ENCODE measurements at regions not wholly inside any gene's neighbourhood (a gene's known extent, or its start where the extent isn't known, plus 50 kb on each side); places are given as distances from the start of the nearest gene placed in this dataset.

GRCh38 chrX:20348139-20348538 lies 81.4 kb upstream of the RPS6KA3 start:
- H3K4me2 ChIP-seq = no peak overlapping the region
- POLR2A ChIA-PET = no interaction called here
- no peak for TF ChIP-seq RCOR1 (IDR thresholded peaks at IDR 0.05; ENCODE audit: low read length)

GRCh38 chrX:20347481-20347880 lies 80.8 kb upstream of the RPS6KA3 start:
- no peak for DNase-seq
- WGBS (ENCODE audit: low lambda C conversion rate) = 45% methylated on average over 5 of the region's 5 CpGs
- Histone ChIP-seq H3K9ac (no peak overlapping the region), H3K4me3 (ENCODE audit: low read depth in 2 of 2, low read length in 1 of 2) (no peak overlapping the region), H3K4me1 (ENCODE audit: control insufficient read depth in 1 of 2, insufficient read depth in 2 of 2, low read depth in 1 of 2, low read length in 1 of 2) (no peaks in the 10 kb centered on the region), H3K27ac (ENCODE audit: low read depth in 2 of 2, low read length in 1 of 2) (no peak overlapping the region), H3K9me3 (no peaks in the 10 kb centered on the region), H3F3A (replicated peaks; ENCODE audit: insufficient read depth) (no peaks in the 10 kb centered on the region), H4K20me1 (ENCODE audit: insufficient read depth) (no peaks in the 10 kb centered on the region), H3K27me3 (ENCODE audit: insufficient read depth) (no peaks in the 10 kb centered on the region), H3K4me2 (no peak overlapping the region), H3K9me2 (no peaks in the 10 kb centered on the region), H2AFZ (ENCODE audit: low read depth) (no peak overlapping the region), H3K36me3 (replicated peaks in 1 of 2; ENCODE audit: control insufficient read depth in 1 of 2, insufficient read depth in 2 of 2, low read length in 1 of 2) (no peaks in the 10 kb centered on the region), H3K79me2 (ENCODE audit: insufficient read depth) (no peaks in the 10 kb centered on the region)
- ChIA-PET CTCF (interaction anchor here (1.0 kb wide), 1 partner anchor 30 kb away, joined by 3 read pairs; no protein-coding TSS in a partner anchor), POLR2A (no interaction called here)
- TF ChIP-seq NRF1 (IDR thresholded peaks at IDR 0.05; ENCODE audit: low read depth, low read length) (no peak), ZBTB33 (IDR thresholded peaks at IDR 0.05; ENCODE audit: borderline replicate concordance, low read depth) (no peak), RFX5 (IDR thresholded peaks at IDR 0.05; ENCODE audit: low read length) (no peak)
- TF ChIP-seq, protein P1, sequence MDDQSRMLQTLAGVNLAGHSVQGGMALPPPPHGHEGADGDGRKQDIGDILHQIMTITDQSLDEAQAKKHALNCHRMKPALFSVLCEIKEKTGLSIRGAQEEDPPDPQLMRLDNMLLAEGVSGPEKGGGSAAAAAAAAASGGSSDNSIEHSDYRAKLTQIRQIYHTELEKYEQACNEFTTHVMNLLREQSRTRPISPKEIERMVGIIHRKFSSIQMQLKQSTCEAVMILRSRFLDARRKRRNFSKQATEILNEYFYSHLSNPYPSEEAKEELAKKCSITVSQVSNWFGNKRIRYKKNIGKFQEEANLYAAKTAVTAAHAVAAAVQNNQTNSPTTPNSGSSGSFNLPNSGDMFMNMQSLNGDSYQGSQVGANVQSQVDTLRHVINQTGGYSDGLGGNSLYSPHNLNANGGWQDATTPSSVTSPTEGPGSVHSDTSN (IDR thresholded peaks at IDR 0.05) = no peak

More at GRCh38 chrX:20348139-20348538, 81.4 kb upstream of the RPS6KA3 start:
- Histone ChIP-seq H3F3A (replicated peaks; ENCODE audit: insufficient read depth) (no peaks in the 10 kb centered on the region), H3K9ac (no peak overlapping the region), H3K9me2 (no peaks in the 10 kb centered on the region), H2AFZ (ENCODE audit: low read depth) (no peak overlapping the region), H3K27me3 (ENCODE audit: insufficient read depth) (no peaks in the 10 kb centered on the region), H3K4me3 (ENCODE audit: low read depth in 2 of 2, low read length in 1 of 2) (no peak overlapping the region), H3K79me2 (ENCODE audit: insufficient read depth) (no peaks in the 10 kb centered on the region), H3K36me3 (replicated peaks in 1 of 2; ENCODE audit: control insufficient read depth in 1 of 2, insufficient read depth in 2 of 2, low read length in 1 of 2) (no peaks in the 10 kb centered on the region), H3K4me1 (ENCODE audit: control insufficient read depth in 1 of 2, insufficient read depth in 2 of 2, low read depth in 1 of 2, low read length in 1 of 2) (no peaks in the 10 kb centered on the region), H4K20me1 (ENCODE audit: insufficient read depth) (no peaks in the 10 kb centered on the region), H3K9me3 (no peaks in the 10 kb centered on the region), H3K27ac (ENCODE audit: low read depth in 2 of 2, low read length in 1 of 2) (no peak overlapping the region)
- no peak for DNase-seq
- CTCF ChIA-PET = interaction anchor here (1.0 kb wide), 1 partner anchor 31 kb away, joined by 3 read pairs; no protein-coding TSS in a partner anchor
- WGBS (ENCODE audit: low lambda C conversion rate) = 43% methylated on average over 4 of the region's 4 CpGs

DNA sequence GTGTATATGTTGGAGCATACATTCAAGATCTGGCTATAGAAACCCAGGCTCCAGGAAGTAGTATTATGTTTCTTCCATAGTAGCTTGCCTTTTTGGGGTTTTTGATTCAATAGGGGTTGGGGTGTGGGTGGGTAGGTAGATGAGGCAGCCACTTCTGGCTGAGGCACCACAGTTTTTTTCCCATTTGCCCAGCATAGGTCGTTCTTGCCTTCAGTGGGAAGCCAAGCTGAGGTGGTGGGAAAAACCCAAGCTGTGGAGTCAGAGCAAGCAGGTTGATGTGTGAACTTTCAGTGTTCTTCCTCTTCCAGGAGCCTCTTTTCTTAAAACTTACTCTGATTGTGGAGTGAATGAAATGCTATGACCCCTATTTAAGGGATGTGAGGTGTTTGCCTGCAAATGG lies 67.0 kb upstream of the RPS6KA3 start:
- H3K9ac ChIP-seq = no peak overlapping the region
- H3K36me3 ChIP-seq (replicated peaks in 1 of 2; ENCODE audit: control insufficient read depth in 1 of 2, insufficient read depth in 2 of 2, low read length in 1 of 2) = no peaks in the 10 kb centered on the region
- H3K79me2 ChIP-seq (ENCODE audit: insufficient read depth) = no peaks in the 10 kb centered on the region
- TF ChIP-seq RFX5 (IDR thresholded peaks at IDR 0.05; ENCODE audit: low read length) (no peak), MXI1 (IDR thresholded peaks at IDR 0.05; ENCODE audit: low read depth, low read length) (no peak), USF1 (IDR thresholded peaks at IDR 0.05; ENCODE audit: borderline replicate concordance, low read depth) (no peak), EZH2phosphoT487 (IDR thresholded peaks at IDR 0.05; ENCODE audit: borderline replicate concordance, low read depth) (no peak), GABPA (IDR thresholded peaks at IDR 0.05; ENCODE audit: low read depth) (no peak), RCOR1 (IDR thresholded peaks at IDR 0.05; ENCODE audit: low read length) (no peak), GATA2 (CRISPR knock-in tag; IDR thresholded peaks at IDR 0.05) (no peak)
- H3K27ac ChIP-seq (ENCODE audit: low read depth in 2 of 2, low read length in 1 of 2) = no peak overlapping the region
- H3K4me3 ChIP-seq (ENCODE audit: low read depth in 2 of 2, low read length in 1 of 2) = no peak overlapping the region
- ChIA-PET POLR2A (no interaction called here), CTCF (no interaction called here)
- no peaks in the 10 kb centered on the region for H3K9me2 ChIP-seq
- no peaks in the 10 kb centered on the region for H3K4me1 ChIP-seq (ENCODE audit: control insufficient read depth in 1 of 2, insufficient read depth in 2 of 2, low read depth in 1 of 2, low read length in 1 of 2)
- H3K9me3 ChIP-seq = no peaks in the 10 kb centered on the region
- H3K4me2 ChIP-seq = no peak overlapping the region
- no peak for DNase-seq
- H3K27me3 ChIP-seq (ENCODE audit: insufficient read depth) = no peaks in the 10 kb centered on the region
- H4K20me1 ChIP-seq (ENCODE audit: insufficient read depth) = no peaks in the 10 kb centered on the region
- no peak overlapping the region for H2AFZ ChIP-seq (ENCODE audit: low read depth)
- WGBS (ENCODE audit: low lambda C conversion rate) = 17% methylated on average over 1 of the region's 1 CpG
- peaks cover 3% of the 10 kb centered on the region for H3F3A ChIP-seq (replicated peaks; ENCODE audit: insufficient read depth)
